PFSK-1 (cell line): ENCODE measurements at regions not wholly inside any gene's neighbourhood (a gene's known extent, or its start where the extent isn't known, plus 50 kb on each side); places are given as distances from the start of the nearest gene placed in this dataset.

Experiments
- FOXP2 ChIP-seq: optimal IDR thresholded peaks from 2 replicates; pipeline ENCODE3; 2011; ENCODE audit warnings: borderline replicate concordance, control low read depth, inconsistent platforms; ENCODE audit not compliant: insufficient read depth; ENCODE audit errors: extremely low read length, extremely low read depth
- POLR2AphosphoS5 ChIP-seq: IDR thresholded peaks from 2 replicates; pipeline ENCODE4 v1.6.1; 2012; ENCODE audit warnings: low read depth, mild to moderate bottlenecking, control low read depth, low read length, moderate library complexity
- REST ChIP-seq, 2 experiments: IDR thresholded peaks; 2 replicates each; pipeline versions ENCODE4 v1.6.1 to v1.8.0; 2011 to 2012; ENCODE audit warnings: low read depth in 2 of 2, low read length in 2 of 2, control low read depth in 1 of 2, inconsistent platforms in 1 of 2, mild to moderate bottlenecking in 1 of 2, moderate library complexity in 1 of 2; ENCODE audit not compliant: insufficient read depth in 1 of 2
- SIN3A ChIP-seq: IDR thresholded peaks from 2 replicates; pipeline ENCODE4 v1.6.1; 2012; ENCODE audit warnings: mild to moderate bottlenecking, low read length, moderate library complexity, borderline replicate concordance; ENCODE audit not compliant: insufficient read depth
- TAF1 ChIP-seq: IDR thresholded peaks from 2 replicates; pipeline ENCODE4 v1.6.1; 2012; ENCODE audit warnings: low read length, control low read depth, borderline replicate concordance; ENCODE audit not compliant: insufficient read depth

- TF ChIP-seq TAF1 (no peak), SIN3A (no peak), FOXP2 (no peak), REST (IDR thresholded peaks at IDR 0.05; ENCODE audit: insufficient read depth in 1 of 2, low read depth in 2 of 2, low read length in 2 of 2) (no peak), POLR2AphosphoS5 (no peak)
Measured at GRCh38 chr3:18483226-18483625, 58.1 kb upstream of the SATB1 start.

GRCh38 chr3:18481946-18482548 lies 56.9 kb upstream of the SATB1 start:
- TF ChIP-seq POLR2AphosphoS5 (no peak), REST (IDR thresholded peaks at IDR 0.05; ENCODE audit: insufficient read depth in 1 of 2, low read depth in 2 of 2, low read length in 2 of 2) (no peak), FOXP2 (no peak), SIN3A (no peak), TAF1 (no peak)

GRCh38 chr3:18477620-18478019 lies 52.5 kb upstream of the SATB1 start:
- TF ChIP-seq TAF1 (no peak), POLR2AphosphoS5 (no peak), SIN3A (no peak), FOXP2 (no peak), REST (IDR thresholded peaks at IDR 0.05; ENCODE audit: insufficient read depth in 1 of 2, low read depth in 2 of 2, low read length in 2 of 2) (no peak)
